HG03575 (cell line): ENCODE measurements at regions not wholly inside any gene's neighbourhood (a gene's known extent, or its start where the extent isn't known, plus 50 kb on each side); places are given as distances from the start of the nearest gene placed in this dataset.

ENCODE experiments used
- ATAC-seq: cut with Tn5 transposase; IDR thresholded peaks from one replicate; pipeline ENCODE4 v1.9.1; 2021; ENCODE audit not compliant: unreplicated experiment, insufficient number of reproducible peaks, low FRiP score; ENCODE audit errors: extremely low read depth

DNA sequence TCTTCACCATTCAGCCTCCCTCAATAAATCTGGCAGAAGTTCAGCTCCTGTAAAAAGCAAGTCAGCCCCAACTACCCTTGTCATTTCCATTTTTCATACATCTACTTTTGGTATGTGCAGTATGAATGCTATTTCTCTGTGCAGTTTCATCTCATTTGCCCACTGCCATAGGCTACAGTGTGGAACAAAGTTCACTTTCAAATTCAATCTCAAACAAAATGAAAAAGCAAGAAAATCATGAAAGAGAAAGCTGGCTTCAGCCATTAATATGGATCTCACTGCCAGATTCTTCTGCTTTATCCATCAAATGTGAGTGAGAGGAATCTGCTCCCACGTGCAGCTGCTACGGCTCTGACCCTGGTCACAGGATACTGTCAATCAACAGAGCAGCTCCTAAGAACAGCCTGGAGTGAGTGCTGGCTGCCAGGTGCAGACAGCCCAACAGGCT is 494.2 kb downstream of the ZNF608 start:
- ATAC-seq = no peak

GRCh38 chr5:124245276-124245675 is 501.2 kb downstream of the ZNF608 start:
- ATAC-seq = no peak

DNA sequence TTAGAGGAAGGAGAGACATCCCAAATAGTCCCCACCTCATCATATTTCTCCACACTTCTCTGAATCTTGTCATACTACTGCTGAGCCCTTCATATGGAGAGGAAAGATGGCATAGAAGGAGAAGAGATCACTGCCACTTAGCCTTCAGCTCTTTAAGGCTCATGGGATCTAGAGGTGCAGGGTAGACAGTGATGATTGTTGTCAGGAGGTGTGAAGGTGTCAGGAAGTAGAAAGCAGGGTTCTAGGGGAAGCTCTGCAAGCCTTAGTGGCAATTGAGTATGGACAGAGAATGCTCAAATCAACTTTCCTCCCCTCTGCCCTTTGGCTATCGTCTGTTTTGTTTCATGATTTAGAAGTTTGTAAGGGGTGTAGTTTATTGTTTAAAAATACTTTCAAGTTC is 505.7 kb downstream of the ZNF608 start:
- ATAC-seq = no peak

GRCh38 chr5:124239572-124239971 is 506.9 kb downstream of the ZNF608 start:
- ATAC-seq = no peak

DNA sequence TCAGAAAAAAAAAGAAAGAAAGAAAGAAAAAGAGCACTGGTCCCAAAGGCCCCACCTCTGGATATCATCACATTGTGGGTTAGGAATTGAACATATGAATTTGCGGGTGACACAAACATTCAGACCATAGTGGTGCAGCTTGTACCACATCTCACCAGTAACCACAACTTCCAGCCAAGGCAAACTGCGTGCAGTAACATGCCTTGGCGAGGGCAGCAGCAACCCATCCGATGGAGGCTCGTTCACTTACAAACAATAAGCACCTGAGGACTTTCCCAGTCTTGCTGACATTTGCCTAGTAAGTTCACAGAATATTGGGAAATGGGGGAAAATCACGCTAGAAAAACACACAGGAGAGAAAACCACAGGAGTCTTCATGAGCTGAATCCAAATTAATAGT is 508.1 kb downstream of the ZNF608 start:
- no peak for ATAC-seq

- no peak for ATAC-seq
These were observed 509.2 kb downstream of the ZNF608 start for GRCh38 chr5:124237206-124237695.

DNA sequence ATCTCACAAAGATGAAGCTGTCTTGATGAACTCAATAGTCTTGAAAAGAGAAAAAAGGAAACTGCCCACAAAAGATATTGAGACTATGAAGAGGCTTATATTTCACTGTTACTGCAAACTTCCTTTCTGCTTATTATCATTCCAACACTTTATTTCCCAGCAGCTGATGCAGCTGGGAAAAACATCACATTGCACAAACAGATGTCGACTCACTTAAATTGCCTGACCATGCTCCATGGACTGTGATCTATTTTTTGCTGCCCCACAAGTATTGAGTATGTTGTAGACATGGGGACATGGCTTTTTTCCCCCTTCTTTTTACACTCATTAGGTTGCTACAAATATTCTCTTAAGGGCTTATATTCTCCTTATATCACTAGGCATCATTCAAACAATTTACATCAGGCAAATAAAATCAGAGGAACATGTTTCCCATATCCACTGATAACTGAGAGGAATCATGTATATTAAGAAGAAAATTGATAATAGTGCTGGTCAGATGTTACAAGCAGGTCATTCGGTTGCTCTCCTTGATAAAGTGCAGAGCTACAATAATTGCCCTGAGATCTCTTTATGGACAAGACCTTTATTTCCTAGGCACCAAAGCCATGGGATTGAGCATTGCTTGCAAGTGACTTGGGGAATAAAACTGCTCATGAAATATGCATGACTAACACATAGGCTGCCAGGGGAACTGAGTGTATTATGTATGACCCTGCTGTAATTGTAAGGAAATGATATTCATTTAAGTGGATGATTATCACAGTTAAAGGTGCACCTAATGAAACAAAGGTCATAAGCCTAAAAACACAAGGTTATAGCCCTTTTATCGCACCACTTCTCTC is 509.9 kb downstream of the ZNF608 start:
- ATAC-seq = no peak

DNA sequence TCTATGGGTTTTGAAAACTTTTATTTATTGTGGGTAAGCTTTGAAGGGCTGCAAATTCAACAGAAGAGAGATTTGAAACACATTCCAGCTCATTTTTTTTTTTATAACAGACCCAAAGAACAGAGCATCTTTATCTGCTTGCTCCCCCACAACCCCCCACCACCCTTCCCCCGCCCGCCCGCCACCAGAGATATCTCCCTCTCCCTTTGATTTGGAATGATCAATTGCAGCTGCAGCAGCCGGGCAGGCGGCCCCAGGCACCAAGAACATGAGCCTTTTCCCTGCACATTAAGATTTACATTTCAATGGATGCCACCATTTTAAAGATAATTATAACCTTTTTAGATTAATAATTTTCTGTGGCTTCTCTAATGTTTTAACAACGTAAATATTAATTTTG is 510.9 kb downstream of the ZNF608 start:
- ATAC-seq = no peak

- ATAC-seq = no peak
These were observed 511.5 kb downstream of the ZNF608 start for GRCh38 chr5:124234770-124235562.

DNA sequence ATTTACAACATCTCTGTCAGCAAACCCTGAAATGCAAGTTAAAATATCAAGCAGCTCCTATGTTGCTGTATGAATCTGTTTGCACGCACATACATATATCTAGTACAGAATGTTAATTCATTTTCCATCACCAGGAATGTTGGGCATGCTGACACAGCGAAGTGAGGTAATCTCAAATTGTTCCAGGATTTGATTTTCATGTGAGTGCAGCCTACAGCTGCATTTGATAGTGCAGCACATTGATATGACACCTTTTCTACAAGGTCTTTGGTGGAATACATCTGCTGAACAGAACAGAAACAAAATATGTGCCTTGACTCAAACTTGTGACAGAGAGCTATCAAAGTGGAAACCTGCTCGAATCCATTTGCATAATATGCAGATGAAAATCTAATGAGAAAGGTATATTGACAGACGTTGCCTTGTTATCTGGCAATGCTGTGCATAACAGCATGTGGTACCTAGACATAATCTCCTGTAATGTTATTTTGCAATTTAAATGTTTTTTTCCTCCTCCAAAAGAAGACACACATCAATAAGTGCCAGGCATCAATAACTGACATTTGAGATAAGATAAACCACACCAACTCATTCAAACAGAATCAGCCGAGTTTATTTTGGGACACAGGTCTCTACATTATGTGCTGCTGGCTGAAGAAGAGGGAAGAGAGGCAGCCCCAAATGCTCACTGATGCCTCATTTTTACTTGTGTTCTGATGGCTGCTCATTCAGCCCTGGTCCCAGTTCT is 512.2 kb downstream of the ZNF608 start:
- ATAC-seq = no peak

- ATAC-seq = no peak
These were observed 513.9 kb downstream of the ZNF608 start for GRCh38 chr5:124232515-124232914.

GRCh38 chr5:124231802-124232201 is 514.6 kb downstream of the ZNF608 start:
- ATAC-seq = no peak

- no peak for ATAC-seq
These were observed 515.2 kb downstream of the ZNF608 start for GRCh38 chr5:124231230-124231629.

DNA sequence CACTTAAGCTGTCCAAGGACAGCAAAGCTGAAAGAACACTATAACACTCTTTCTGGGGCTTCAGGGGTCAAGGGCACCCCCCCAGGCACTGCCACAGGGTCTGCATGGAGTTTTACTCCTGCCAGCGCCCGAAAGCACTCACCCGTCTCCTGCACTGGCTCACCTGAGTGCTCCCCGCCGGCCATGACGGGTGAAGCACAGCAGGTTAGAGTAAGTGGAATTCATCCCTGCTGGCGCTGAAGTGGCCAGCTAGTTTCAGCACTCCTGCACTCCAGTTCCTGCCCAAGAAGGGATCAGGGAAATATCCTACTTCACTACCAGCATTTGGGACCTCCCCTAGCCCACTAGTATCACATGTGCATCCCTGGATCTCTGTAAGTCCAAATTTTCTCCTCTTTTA is 516.0 kb downstream of the ZNF608 start:
- ATAC-seq = no peak

GRCh38 chr5:124229352-124229751 is 517.1 kb downstream of the ZNF608 start:
- no peak for ATAC-seq

DNA sequence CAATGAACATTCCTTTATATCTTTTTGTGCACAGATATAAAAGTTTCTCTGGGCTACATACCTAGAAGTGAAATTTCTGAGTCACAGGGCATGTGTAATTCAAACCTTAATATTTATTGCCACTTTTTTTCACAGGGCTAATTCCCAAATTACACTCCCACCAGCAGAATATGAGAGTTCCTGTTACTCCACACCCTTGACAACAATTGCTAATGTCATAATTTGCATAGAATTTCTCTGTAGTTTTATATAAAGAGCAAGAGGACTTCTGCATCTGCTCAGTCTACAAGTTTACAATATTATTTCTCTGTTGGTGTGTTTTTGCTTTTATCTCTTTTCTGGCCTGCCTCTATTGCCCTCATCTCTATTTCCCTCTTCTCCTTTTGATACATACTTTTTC is 518.5 kb downstream of the ZNF608 start:
- no peak for ATAC-seq

GRCh38 chr5:124220418-124220817 is 526.0 kb downstream of the ZNF608 start:
- no peak for ATAC-seq

DNA sequence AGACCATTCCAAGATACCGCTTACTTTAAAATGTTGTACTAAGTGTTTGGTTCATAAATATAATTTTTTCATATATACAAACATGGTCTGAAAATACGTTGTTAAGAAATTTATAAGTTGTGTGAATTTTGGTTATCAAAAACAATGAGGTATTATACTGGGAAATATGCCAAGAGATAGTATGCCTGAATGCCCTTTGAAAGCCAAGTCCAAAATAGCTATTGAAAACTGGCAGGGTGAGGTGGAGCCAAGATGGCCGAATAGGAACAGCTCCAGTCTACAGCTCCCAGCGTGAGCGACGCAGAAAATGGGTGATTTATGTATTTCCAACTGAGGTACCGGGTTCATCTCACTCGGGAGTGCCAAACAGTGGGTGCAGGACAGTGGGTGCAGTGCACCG is 533.5 kb downstream of the ZNF608 start:
- ATAC-seq = no peak

GRCh38 chr5:124210111-124210910 is 536.1 kb downstream of the ZNF608 start:
- no peak for ATAC-seq
